ENCODE measurements at regions not wholly inside any gene's neighbourhood (a gene's known extent, or its start where the extent isn't known, plus 50 kb on each side); places are given as distances from the start of the nearest gene placed in this dataset.

DNA sequence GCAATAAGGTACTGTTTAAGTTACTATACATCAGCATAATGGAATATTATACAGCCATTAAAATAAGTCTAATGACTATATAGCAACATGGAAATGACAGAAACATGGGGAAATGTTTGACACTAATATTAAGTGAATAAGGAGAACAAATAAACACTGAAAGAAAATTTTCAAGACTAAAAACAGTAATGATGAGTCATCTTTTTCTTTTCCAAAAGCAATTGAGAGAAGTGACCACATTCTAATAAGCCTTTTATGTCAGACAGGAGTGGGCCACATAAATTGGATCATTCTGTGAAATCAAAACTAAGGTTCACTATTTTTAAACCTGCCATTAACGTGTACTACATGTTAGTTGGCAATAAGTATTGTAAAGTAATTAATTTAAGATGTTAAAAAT is 187.5 kb downstream of the AHR start:
- no peak for DNase-seq

DNA sequence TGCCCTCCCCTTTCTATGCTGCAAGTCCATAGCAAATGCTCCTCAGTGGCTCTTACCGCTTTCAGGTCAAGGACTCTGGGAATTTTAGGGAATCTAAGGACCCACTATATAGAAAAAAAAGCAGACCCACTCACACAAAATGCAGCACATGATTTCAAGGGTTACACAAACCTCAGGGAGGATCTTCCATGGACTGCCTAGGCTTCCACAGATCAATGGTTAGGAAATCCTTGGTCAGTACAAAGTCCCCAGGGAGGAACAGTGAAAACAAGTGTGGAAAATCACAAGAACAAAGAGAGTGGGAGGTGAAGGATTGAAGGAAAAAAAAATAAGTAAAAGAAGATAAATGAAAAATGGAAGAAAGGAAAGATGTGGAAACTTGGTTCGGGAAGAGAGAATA is 188.4 kb downstream of the AHR start:
- no peak for DNase-seq

DNA sequence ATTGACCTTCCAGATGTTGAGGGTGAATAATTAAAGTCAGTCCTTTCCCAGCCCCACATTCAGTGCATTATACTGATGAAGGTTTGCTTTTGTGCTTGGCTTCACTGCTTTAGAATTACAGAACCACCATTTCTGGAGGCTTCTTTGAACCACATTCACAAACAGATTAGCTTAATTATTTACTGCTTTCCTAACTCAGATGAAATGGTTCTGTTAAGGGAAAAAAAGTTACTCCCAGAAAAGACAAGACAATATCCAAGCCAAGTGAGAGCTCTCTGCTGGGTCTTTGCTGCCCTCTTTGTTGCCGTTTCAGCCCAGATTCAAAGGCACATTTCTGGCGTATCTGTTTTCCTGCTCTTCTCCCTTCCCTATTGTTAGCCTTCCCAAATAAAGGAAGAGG is 188.9 kb downstream of the AHR start:
- DNase-seq = no peak

DNA sequence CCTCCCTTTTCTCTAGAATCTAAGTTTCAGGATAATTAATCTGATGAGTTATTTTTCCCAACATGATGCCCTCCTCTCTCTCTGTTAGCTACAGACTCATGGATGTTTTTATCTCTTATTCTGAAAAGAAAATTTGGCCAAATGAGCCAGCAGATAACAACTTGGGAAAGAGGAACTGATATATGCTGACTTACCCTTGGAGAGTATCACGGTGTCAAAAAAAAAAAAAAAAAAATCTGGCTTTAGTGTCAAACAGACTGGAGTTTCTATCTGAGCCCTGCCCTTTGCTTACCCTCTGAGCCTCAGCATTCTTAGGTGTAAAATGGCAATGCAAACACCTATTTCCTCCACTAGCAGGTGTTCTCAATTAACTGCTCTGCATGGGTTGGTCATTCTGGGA is 190.4 kb downstream of the AHR start:
- no peak for DNase-seq

DNA sequence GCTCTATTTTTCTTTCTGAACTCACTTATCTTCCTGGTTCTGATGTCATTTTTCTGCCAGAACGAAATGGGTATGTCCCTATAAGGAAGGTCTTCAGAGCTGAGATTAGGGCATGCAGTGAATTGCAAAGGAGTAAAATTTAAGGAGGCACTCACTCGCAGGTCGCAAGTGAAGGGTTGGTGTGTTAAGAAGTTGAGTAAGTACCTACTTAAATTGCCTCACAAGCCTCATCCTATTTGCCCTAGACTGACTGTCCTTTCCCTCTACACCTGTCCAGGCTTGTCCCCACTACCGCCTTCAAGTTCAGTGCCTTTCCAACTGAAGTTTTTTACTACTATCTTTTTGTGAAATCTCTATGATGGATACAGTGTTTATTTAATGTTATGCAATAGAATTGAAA is 191.5 kb downstream of the AHR start:
- no peak for DNase-seq

DNA sequence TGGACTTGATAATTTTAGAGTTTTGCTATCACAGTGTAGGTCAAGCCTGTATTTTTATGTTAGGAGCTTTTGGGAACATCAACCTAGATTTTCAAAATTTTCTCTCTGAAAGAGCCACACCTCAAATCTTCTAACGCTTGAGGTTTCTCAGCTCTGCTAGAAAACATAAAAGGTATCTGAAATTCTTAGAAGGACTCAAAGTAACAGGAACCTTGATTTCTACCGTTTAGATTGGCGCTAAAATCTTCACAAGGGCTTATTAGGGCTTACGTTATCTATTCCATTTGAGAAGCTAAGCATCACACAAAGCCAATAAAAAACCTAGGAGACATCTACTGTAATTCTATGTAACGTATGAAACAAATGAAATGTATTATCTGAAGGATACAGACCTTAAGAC is 192.4 kb downstream of the AHR start:
- no peak for DNase-seq

DNA sequence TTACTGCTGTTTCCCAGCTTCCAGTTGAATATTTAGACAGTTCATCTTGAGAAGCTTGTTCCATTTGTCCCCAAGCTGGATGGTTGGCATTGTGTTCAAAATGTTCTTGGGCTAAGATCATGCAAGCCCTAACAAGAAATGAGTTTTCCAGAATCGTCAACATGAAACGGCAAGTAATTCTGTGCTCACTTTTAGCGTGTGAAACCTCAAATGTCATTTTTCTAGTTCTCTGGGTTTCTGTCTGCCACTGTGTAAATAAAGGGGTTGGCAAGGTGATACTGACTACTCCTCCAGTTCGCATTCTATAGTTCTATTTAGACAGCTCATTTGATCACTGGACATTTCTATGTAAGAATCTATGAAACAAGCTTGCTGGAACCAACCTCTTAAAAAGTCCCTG is 194.0 kb downstream of the AHR start:
- no peak for DNase-seq

DNA sequence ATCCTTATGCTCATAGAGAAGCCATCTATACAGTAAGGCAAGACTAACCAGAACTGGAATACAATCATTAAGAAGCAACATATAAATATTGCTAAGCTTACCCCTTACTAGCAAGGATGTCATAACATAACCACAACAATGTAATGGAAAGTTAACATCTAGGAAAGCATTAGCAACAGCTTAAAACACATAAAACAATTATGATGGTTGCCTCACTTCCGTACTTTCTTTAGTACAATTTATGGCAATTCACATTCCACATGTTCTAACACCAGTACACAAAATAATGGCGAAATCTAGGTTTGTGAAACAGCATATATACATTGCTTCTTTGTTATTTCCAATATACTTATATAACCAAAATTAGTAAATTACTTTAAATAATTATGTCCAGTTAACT is 195.0 kb downstream of the AHR start:
- DNase-seq = no peak

DNA sequence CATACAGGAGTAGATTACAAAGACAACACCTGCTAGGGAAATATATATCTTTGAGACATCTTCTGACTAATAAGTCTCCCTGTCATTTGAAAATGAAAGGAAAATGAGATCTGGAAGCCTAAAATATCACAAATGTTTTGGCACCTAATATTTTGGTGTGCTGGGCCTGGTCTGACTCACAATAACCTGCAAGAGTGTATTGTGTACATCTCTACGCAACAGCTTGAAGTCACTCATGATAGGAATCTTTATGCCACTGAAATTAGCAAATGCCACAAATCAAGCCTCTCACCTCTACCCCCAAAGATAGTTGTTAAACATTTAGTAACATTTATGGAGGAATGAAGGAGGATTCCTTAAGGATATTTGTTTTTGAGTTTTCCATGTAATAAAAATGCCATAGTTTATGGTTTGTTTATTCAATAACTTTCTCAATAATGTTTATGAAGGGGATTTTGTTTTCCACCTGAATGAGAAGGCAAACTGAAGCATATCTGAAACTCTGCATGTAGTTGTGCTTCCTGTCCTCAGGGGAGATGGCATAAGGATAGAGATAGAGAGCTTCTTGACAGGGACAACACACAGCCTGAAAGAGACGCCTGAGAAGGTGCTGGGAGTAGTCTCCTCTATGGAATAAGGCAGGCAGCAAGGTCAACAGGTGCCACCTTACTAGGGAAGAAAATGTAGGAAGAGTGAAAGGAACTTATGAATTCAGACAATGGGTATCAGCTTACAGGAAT is 197.4 kb downstream of the AHR start:
- no peak for DNase-seq

DNA sequence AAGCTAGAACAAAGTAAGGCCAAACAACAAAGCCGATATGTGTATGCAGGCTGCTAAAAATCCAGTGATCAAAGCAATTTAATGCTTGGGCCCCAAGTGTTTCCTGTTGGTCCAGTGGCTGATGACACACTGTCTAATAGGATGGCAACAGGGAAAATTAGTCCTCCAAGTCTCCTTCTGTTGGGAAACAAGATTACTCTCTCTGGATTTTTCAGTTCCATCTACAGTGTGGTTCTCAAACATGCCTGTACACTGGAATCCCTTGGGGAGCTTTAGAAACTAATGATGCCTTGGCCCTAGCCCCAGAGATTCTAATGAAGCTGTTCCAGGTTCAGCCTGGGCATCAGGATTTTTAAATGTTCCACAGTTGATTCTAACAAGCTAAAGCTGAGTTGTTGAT is 198.7 kb downstream of the AHR start:
- DNase-seq = no peak

DNA sequence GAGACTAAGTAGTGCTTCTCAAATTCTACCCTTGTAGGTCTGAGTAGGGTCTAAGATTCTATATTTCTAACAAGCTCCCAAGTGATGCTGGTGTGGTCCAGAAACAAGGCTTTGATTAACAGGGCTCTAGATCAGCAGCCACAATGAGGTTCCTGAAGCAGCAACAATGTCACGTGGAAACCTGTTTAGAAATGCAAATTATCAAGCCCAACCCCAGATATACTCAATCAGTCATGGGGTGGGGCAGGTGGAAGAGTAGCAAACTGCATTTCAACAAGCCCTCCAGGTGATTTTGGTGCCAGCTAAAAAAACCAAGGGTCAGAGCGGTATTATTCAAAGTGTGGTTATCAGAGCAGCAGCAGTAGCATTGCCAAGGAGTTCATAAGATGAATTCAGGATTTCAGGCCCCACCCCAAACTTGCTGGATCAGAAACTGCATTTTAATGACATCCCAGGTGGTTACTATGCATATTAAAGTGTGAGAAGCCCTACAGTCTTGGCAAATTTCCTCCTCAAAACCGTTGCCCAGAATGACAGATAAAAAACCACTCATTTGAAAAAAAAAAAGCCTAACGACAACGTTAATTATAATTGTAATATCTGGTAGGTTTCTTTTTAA is 199.2 kb downstream of the AHR start:
- no peak for DNase-seq

DNA sequence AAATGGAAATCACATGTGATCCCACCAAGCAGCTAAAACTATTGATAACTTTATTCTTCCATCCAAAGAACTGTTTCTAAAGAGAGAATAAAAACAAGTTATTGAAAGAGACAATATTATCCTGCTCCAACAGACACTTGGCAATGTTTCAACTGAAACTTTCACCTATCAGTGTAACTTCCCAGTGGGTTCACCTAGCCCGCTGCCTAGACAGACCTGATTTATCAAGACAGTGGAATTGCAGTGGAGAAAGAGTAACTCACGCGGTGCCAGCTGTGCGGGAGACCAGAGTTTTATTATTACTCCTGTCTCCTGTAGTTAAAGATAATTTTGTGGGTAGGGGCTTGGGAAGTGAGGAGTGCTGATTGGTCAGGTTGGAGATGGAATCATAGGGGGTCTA is 199.8 kb downstream of the AHR start:
- DNase-seq = no peak

DNA sequence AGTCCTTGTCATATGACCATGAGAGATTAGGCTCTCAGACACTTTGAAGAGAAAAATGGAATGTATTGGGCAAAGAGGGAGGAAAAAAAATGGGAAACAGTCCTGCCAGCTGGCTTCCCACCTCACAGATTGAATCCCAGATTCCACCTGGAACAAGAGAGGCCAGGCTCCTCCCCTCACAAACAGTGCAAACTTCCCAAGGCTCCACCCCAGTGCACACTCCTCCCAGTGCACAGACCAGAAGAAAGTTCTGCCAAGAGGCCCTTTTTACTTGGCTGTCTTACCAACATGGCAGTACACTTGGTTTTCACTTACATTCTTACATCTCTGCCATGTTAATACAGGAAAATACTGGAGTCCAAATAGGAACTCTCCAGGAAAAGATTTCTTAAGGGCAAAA is 202.3 kb downstream of the AHR start:
- peak; percentile 37 for DNase-seq

DNA sequence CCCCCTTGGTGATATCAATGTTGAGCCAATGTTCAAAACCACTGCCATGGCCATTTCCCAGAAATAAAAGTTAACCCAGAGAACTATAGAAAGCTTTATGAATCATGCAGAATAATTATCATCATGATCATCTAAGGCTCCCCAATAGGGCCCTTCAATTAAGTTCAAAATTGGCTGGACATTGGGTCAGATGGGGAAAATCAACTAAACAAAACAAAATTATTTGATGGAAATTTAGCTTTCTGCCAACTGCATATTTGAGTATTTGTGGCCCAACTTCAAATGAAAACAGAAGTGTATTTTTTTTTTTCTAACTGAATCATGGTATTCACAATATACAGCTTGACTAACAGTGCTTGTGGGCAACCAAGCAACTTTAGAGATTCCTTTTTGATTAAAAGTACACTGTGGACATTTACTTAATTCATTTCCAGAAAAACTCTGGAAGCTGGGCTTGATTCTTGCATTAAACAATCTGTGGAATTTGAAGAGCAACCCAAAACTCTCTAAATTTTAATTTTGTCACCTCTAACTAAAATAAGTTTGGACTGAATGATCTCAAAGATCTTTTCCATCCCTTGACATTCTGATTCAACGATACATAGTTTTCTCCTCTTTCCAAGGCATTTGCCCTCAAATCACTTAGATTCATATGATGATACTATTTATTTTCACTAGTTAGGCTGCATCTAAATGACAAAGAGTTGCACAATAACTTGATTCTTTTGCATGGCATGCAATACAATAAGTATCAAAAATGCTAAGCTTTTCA is 203.2 kb downstream of the AHR start:
- peak; percentile 16 for DNase-seq

DNA sequence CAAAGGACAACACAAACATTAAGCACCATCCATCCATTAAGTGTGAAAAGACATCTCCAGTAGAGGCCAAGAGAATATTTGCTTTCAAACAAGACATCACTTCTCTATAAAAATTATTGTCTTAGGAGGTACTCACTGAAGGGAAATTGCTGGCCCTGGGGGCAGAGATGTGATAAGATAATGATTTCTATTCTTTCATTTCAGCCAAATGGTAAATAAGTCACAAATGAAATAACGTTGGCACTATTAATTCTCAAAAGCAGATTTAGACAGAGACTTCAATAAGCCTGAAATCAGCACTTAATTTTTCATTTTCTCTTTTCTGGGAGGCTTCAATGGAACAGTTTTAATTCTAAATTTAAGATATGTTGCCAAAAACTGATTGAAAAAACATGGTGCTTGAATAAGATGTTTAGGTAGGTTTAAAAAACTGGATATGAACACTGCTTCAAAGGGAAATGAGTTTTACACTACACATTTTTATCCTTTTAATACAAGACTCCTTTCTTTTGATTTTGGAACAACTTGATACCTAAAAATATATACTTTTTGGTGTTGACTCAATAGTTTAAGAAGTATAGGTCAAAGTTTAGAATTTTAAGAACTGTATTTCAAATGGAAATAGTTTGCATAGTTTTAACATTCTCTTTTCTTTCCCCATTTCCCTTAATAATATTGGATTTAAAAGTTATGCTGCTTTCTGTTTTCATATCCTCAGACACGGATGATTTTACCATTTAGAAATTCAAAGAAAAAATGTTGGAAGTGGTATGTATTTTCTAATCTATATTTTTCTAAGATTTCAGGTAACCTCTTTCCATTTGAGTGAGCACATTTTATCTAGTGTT is 204.0 kb downstream of the AHR start:
- peak; percentile 40 for DNase-seq

DNA sequence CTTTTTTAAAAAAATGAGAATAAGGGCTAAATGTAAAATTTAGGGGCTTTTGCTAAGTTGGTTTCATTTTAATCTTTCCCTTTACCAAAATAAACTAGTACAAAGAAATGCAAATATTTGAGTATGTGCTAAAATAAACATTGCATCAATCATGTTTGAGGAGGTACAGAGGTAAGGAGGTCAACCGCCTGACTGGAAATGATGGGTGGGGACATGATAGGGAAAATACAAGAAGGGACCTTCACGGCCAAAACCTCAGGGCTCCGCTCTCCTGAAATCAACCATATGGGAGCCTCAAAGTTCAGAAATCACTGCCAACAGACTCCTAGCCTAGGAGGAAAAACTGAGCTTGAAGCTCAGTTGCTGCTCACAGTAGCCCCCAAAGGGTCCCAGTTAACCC is 207.6 kb downstream of the AHR start:
- DNase-seq = no peak

DNA sequence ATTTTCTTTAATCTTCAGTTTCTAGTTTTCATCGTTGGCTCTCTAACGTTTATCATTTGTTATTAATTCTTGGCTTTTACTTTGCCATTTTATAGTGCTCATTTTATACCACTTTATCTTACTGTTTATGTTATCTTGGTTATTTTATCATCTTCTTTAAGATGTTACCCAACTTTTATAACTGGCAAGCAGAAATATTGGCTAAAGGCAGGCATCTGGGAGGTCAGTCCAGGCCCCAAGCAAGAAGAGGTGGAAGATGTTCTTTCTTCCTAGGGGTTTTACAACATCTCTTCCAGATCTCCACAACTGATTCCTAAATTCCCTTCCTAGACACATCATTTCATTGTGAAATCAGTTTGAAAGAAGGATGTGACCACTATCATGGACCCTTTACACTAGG is 208.1 kb downstream of the AHR start:
- no peak for DNase-seq

DNA sequence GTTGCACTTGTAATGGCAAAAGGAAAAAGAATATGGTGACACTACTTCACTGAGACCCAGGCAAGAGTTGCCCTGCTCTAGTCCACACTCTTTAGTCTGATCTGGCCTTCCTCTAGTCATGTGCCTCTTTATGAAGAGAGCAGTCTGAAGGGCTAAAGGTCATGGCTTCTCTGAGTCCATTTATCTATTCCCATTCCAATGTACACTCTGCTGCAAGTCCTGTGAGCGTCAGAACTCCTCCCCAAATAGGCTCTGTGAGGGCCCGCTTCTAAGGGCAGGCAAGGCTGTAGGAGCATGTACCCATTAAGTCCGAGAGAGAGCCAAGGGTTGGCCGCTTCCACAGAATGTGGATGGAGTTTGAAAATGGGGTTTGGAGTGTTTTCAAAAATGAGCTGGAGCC is 209.3 kb downstream of the AHR start:
- DNase-seq = no peak

DNA sequence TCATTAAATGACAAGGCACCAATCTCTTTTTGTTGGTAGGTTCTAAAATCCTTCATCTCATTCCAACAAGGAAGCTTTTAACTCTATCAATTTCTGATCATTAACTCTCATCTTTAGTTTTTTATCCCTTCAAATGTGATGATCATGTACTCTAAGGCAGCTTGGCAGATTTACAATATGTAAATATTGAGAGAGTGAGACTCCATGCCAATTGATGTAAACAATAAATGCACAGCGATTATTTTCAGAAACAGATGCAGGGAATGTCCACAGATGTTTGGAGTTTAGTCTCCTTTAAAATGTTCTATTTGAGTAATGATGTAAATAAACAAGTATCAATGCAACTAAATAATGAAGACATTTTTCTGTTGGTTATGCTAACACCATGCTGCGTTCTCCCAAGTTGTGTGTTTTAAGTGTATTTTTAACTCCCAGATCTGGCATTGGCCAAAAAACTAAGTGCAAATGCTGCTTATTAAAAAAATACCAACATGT is 213.8 kb downstream of the AHR start:
- no peak for DNase-seq

DNA sequence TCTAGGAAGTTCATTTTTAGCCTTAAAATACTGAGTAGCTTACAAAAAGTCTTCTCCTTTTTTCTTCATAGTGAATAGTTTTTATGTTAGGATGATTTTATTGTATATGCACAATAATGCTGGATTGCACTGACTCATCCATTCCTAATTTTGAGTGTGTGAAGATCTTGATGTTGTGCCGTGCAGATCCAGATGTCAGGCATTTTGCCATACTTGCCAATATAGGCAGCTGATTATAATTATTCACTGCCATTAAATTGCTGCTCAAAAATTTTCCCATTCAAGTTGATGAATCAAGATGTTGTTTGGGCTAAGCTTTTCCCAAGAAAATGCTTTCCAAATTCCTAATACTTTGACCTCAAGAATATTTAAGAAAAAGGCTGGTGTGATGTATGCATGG is 218.3 kb downstream of the AHR start:
- no peak for DNase-seq

DNA sequence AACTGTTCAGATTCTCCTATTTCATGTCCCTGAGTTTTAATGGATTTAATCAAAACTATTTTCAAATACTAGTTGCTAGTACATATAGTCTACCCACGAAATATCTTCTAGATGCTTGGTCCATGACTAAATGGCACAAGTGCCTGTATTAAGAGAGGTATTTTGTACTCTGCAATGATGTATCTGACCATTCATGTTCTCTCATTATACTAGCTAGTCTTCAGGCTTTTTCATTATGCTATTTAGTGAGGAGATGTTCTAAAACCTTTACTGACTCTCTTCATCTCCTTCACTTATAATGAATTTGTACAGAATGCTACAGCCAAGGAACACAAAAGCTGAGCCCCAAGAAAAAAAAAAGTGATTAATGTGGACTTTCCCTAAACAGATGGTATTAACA is 222.5 kb downstream of the AHR start:
- DNase-seq = no peak

DNA sequence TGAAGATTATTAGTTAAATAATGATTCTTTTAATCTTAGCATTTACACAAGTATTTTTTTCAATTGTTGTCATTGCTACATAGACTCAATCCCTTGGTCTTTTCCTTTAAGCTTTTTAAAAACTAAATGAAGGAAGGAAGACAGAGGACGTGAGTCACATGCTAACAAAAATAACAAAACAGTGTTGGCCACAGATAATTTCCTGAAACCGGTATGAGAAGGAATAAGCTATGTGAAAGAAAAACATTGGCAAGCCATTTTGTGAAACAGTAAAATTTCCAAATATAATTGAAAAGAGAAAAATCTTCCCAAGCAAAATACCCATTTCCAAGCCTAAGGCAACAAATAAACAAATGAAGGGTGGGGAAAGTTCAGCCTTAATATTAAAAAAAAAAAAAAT is 223.0 kb downstream of the AHR start:
- DNase-seq = no peak

All from hindlimb muscle (tissue), 1 donor.